ENCODE measurements at regions not wholly inside any gene's neighbourhood (a gene's known extent, or its start where the extent isn't known, plus 50 kb on each side); places are given as distances from the start of the nearest gene placed in this dataset.

- H3K4me3 ChIP-seq: no peak overlapping the region
- TF ChIP-seq, protein P1, sequence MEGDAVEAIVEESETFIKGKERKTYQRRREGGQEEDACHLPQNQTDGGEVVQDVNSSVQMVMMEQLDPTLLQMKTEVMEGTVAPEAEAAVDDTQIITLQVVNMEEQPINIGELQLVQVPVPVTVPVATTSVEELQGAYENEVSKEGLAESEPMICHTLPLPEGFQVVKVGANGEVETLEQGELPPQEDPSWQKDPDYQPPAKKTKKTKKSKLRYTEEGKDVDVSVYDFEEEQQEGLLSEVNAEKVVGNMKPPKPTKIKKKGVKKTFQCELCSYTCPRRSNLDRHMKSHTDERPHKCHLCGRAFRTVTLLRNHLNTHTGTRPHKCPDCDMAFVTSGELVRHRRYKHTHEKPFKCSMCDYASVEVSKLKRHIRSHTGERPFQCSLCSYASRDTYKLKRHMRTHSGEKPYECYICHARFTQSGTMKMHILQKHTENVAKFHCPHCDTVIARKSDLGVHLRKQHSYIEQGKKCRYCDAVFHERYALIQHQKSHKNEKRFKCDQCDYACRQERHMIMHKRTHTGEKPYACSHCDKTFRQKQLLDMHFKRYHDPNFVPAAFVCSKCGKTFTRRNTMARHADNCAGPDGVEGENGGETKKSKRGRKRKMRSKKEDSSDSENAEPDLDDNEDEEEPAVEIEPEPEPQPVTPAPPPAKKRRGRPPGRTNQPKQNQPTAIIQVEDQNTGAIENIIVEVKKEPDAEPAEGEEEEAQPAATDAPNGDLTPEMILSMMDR (IDR thresholded peaks at IDR 0.05): no peak
- TF ChIP-seq POLR2A (IDR thresholded peaks at IDR 0.05): no peak
- H3K9me3 ChIP-seq: no peaks in the 10 kb centered on the region
- no peak overlapping the region for H3K27ac ChIP-seq
- intact Hi-C loops (cut with DNase I; ENCODE audit: low total_unique reads): no loop called here
- H3K27me3 ChIP-seq: no peaks in the 10 kb centered on the region
- no peak for DNase-seq
- H3K36me3 ChIP-seq: no peaks in the 10 kb centered on the region
- H3K4me1 ChIP-seq: no peaks in the 10 kb centered on the region
Measured at GRCh38 chr15:70247281-70247680, 149.6 kb upstream of the TLE3 start.

DNA sequence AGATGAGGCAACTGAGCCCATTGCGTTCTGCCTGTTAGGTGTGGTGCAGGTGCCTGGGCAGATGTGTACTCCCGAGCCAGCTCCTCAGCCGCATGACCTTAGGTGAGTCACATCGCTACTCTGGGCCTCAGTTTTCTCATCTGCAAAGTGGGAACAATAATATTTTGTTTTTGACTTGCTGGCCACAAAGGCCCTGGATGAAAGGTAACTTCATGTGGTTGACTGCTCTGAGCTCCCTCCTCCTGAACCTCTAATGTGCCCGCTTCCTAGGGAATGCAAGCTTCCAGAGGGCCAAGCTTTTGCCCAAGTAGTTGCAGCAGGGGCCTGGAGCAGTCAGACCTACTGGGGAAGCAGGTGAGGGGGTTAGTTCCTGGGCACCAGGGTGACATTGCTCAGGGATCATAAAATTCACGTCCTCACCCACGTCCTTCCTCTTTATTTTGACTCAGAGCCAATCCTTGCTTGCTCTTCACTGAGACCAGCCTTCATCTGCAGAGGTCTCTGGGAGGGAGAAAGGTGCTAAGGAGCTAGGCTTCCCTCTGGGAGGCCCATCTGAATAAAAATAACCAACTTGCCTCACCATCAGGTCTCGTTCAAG is 149.0 kb upstream of the TLE3 start:
- no peaks in the 10 kb centered on the region for H3K27me3 ChIP-seq
- no peaks in the 10 kb centered on the region for H3K36me3 ChIP-seq
- DNase-seq: no peak
- no peak overlapping the region for H3K27ac ChIP-seq
- no peaks in the 10 kb centered on the region for H3K4me1 ChIP-seq
- intact Hi-C loops (cut with DNase I; ENCODE audit: low total_unique reads): no loop called here
- H3K9me3 ChIP-seq: no peaks in the 10 kb centered on the region
- TF ChIP-seq POLR2A (IDR thresholded peaks at IDR 0.05): no peak
- TF ChIP-seq, protein P1 (IDR thresholded peaks at IDR 0.05): no peak
- H3K4me3 ChIP-seq: no peak overlapping the region

GRCh38 chr15:70245932-70246622 is 148.4 kb upstream of the TLE3 start:
- no peaks in the 10 kb centered on the region for H3K27me3 ChIP-seq
- peak in 1 of 2 donors; percentile 21 for DNase-seq
- no peak overlapping the region for H3K27ac ChIP-seq
- no peaks in the 10 kb centered on the region for H3K9me3 ChIP-seq
- no peak overlapping the region for H3K4me3 ChIP-seq
- no peak for TF ChIP-seq POLR2A (IDR thresholded peaks at IDR 0.05)
- TF ChIP-seq, protein P1 (IDR thresholded peaks at IDR 0.05): no peak
- no peaks in the 10 kb centered on the region for H3K4me1 ChIP-seq
- no peaks in the 10 kb centered on the region for H3K36me3 ChIP-seq
- intact Hi-C loops (cut with DNase I; ENCODE audit: low total_unique reads): no loop called here

DNA sequence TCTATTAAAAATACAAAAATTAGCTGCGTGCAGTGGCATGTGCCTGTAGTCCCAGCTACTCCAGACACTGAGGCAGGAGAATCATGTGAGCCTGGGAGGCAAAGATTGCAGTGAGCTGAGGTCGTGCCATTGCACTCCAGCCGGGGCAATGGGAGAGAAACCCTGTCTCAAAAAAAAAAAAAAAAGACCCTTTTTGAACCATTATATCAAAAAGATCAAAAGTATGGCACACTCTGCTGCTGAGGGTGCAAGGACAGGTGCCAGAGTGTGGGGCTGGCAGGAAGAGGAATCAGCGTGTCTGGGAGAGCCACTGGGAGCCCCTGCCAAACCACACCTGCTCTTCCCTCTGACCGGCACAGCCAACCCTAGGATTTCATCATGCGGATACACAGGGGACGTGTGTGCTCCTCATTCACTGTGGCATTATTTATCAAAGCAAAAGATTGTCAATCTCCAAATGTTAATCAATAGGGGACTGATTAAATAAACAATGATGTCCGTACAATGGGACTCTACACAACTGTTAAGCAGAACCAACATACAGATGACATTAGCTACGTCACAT is 147.3 kb upstream of the TLE3 start:
- no peak overlapping the region for H3K27ac ChIP-seq
- no peaks in the 10 kb centered on the region for H3K27me3 ChIP-seq
- TF ChIP-seq, protein P1 (IDR thresholded peaks at IDR 0.05): no peak
- no peak for TF ChIP-seq POLR2A (IDR thresholded peaks at IDR 0.05)
- no peaks in the 10 kb centered on the region for H3K4me1 ChIP-seq
- no peaks in the 10 kb centered on the region for H3K36me3 ChIP-seq
- H3K4me3 ChIP-seq: no peak overlapping the region
- intact Hi-C loops (cut with DNase I; ENCODE audit: low total_unique reads): no loop called here
- DNase-seq: no peak
- no peaks in the 10 kb centered on the region for H3K9me3 ChIP-seq
